Gastroesophageal sphincter (tissue), 3 donors: ENCODE measurements at regions not wholly inside any gene's neighbourhood (a gene's known extent, or its start where the extent isn't known, plus 50 kb on each side); places are given as distances from the start of the nearest gene placed in this dataset.

Experiments
- CTCF ChIP-seq, 4 experiments: fragments of 200-600 bp in 2 of 4; fragments of 450-650 bp in 2 of 4; sonication (generic) in 1 of 4; IDR thresholded peaks; one replicate each; pipeline ENCODE4 v1.5.1; 2017 to 2019; ENCODE audit warnings: antibody characterized with exemption in 4 of 4, mild to moderate bottlenecking in 2 of 4, moderate library complexity in 2 of 4
- POLR2A ChIP-seq, 2 donors: fragments of 450-650 bp; IDR thresholded peaks; one replicate each; pipeline ENCODE4 v1.6.1; 2017; ENCODE audit warnings: antibody characterized with exemption in 2 of 2, mild to moderate bottlenecking in 2 of 2, moderate library complexity in 1 of 2

DNA sequence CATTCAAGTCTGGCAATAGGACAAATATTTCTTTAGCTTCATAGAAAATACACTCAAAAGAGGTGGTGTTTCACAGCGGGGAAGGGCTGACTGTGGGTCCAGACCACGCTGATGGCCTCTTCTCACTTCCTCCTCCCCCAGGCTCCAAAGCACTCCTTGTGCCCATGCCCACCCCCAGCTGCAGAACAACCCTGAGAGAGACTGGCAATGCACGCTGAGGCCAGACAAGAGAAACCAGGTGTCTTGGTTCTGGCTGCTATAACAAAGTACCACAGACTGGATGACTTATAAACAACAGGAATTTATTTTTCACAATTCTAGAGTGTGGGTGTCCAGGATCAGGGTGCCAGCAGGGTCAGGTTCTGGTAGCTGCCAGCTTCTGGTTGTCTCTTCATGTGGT lies 386.1 kb downstream of the FBXW7 start:
- TF ChIP-seq CTCF (IDR thresholded peaks at IDR 0.05) (no peak), POLR2A (IDR thresholded peaks at IDR 0.05) (no peak)
